ENCODE measurements at regions not wholly inside any gene's neighbourhood (a gene's known extent, or its start where the extent isn't known, plus 50 kb on each side); places are given as distances from the start of the nearest gene placed in this dataset.

GRCh38 chr3:89562373-89562772 lies 455.0 kb downstream of the EPHA3 start:
- TF ChIP-seq CTCF (IDR thresholded peaks at IDR 0.05) (no peak), POLR2A (IDR thresholded peaks at IDR 0.05) (no peak), POLR2AphosphoS5 (IDR thresholded peaks at IDR 0.05) (no peak)

All from gastroesophageal sphincter (tissue), 3 donors.